Panc1 (cell line): ENCODE measurements at regions not wholly inside any gene's neighbourhood (a gene's known extent, or its start where the extent isn't known, plus 50 kb on each side); places are given as distances from the start of the nearest gene placed in this dataset.

Source experiments
- ATAC-seq: fragments of 200-7000 bp; cut with Tn5 transposase; 2 replicates; pipeline ENCODE4 v1.9.1; 2020; ENCODE audit warnings: mild to moderate bottlenecking, moderate library complexity
- BruUV-seq: library from RNA; stranded (reverse); fragments of 400-500 nt; replicated peaks from 2 replicates; lab custom pipeline; 2021; lab: Mats Ljungman, UMichigan
- CTCF ChIA-PET: fragments of 300-600 bp; sonication (Branson Sonifier 250); formaldehyde crosslinking; loops from one replicate; lab custom pipeline; 2022; ENCODE audit warnings: antibody characterized with exemption; lab: Charles Lee
- POLR2A ChIA-PET: fragments of 300-600 bp; sonication (Branson Sonifier 250); formaldehyde crosslinking; loops from one replicate; lab custom pipeline; 2022; ENCODE audit warnings: antibody characterized with exemption; lab: Charles Lee
- DNase-seq: peaks from one replicate; pipeline ENCODE4 v3.0.0-alpha.2; 2010; ENCODE audit warnings: low read depth, low spot score
- H3K27ac ChIP-seq: 2 replicates; pipeline ENCODE4 v1.5.1; 2011; ENCODE audit warnings: mild to moderate bottlenecking, low read length, inconsistent platforms
- H3K27me3 ChIP-seq: fragments of 200-500 bp; sonication (Bioruptor generic); 2 replicates; pipeline ENCODE4 v1.6.0; 2014; ENCODE audit warnings: low read length, inconsistent platforms; ENCODE audit not compliant: control insufficient read depth, insufficient read depth
- H3K36me3 ChIP-seq: fragments of 200-500 bp; sonication (Bioruptor generic); 2 replicates; pipeline ENCODE4 v1.5.1; 2014; ENCODE audit warnings: inconsistent platforms, mild to moderate bottlenecking, low read length, moderate library complexity; ENCODE audit not compliant: control insufficient read depth, insufficient read depth
- H3K4me1 ChIP-seq: 2 replicates; pipeline ENCODE4 v1.5.1; 2011; ENCODE audit warnings: inconsistent platforms, mild to moderate bottlenecking, low read length, moderate library complexity; ENCODE audit not compliant: control insufficient read depth, insufficient read depth
- H3K4me3 ChIP-seq, 2 experiments: 2 replicates each; pipeline ENCODE4 v1.5.1; 2011 to 2012; ENCODE audit warnings: low read depth in 2 of 2, low read length in 2 of 2, mild to moderate bottlenecking in 2 of 2, inconsistent platforms in 1 of 2, moderate library complexity in 1 of 2
- H3K9me3 ChIP-seq: fragments of 200-500 bp; sonication (Bioruptor generic); 2 replicates; pipeline ENCODE4 v1.5.1; 2014; ENCODE audit warnings: low read depth, mild to moderate bottlenecking, inconsistent platforms, low read length, moderate library complexity; ENCODE audit not compliant: control insufficient read depth, insufficient read depth
- POLR2AphosphoS5 ChIP-seq: IDR thresholded peaks from 2 replicates; pipeline ENCODE4 v1.6.1; 2012; ENCODE audit warnings: mild to moderate bottlenecking, low read depth, low read length, moderate library complexity
- SIN3A ChIP-seq: IDR thresholded peaks from 2 replicates; pipeline ENCODE4 v1.6.1; 2012; ENCODE audit warnings: low read depth, mild to moderate bottlenecking, low read length, moderate library complexity, borderline replicate concordance; ENCODE audit not compliant: insufficient read depth
- TCF7L2 ChIP-seq: IDR thresholded peaks from 2 replicates; pipeline ENCODE4 v1.6.1; 2011; ENCODE audit warnings: mild to moderate bottlenecking, low read depth, low read length, inconsistent platforms
- in situ Hi-C: cut with HindIII; loops from 2 replicates; pipeline ENCODE4 v1.10.0; 2016; ENCODE audit warnings: low sequenced_read_pairs, low pct_unique_long_range_greater_than_20kb
- intact Hi-C: fragments of 100-400 bp; cut with micrococcal nuclease; formaldehyde crosslinking; loops from one replicate; pipeline ENCODE4 v1.10.0; 2022; ENCODE audit not compliant: unreplicated experiment
- TF ChIP-seq, protein P1 (sequence below): fragments of 450-650 bp; IDR thresholded peaks from 2 replicates; pipeline ENCODE4 v1.5.1; 2017; ENCODE audit warnings: mild to moderate bottlenecking
- TF ChIP-seq, protein P2 (sequence below), 2 experiments: IDR thresholded peaks; 2 replicates each; pipeline ENCODE4 v1.6.1; 2011 to 2012; ENCODE audit warnings: low read depth in 2 of 2, control low read depth in 1 of 2, low read length in 1 of 2, mild to moderate bottlenecking in 1 of 2, moderate library complexity in 1 of 2; ENCODE audit not compliant: insufficient read depth in 1 of 2

DNA sequence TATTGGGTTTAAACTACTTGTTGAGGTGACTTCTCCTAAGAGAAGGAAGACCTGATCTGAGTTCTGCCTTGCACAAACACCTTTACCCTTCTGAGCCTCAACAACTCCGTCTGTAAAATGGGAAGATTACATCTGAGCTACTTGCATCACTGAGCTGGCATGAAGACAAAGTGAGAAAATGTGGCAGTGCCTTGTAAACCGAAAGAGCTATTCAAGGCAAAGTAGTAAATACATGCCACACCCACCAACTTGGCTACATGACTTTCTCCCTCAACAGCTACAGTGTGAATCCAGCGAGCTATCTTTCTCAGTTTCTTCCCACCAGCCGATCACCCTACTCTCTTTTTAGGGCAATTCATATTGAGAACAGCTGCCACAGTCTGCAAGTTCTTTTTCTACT, 148.3 kb downstream of the FOXB1 start:
- no peaks in the 10 kb centered on the region for H3K36me3 ChIP-seq
- TF ChIP-seq, protein P1, sequence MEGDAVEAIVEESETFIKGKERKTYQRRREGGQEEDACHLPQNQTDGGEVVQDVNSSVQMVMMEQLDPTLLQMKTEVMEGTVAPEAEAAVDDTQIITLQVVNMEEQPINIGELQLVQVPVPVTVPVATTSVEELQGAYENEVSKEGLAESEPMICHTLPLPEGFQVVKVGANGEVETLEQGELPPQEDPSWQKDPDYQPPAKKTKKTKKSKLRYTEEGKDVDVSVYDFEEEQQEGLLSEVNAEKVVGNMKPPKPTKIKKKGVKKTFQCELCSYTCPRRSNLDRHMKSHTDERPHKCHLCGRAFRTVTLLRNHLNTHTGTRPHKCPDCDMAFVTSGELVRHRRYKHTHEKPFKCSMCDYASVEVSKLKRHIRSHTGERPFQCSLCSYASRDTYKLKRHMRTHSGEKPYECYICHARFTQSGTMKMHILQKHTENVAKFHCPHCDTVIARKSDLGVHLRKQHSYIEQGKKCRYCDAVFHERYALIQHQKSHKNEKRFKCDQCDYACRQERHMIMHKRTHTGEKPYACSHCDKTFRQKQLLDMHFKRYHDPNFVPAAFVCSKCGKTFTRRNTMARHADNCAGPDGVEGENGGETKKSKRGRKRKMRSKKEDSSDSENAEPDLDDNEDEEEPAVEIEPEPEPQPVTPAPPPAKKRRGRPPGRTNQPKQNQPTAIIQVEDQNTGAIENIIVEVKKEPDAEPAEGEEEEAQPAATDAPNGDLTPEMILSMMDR, result no peak
- TF ChIP-seq, protein P2, sequence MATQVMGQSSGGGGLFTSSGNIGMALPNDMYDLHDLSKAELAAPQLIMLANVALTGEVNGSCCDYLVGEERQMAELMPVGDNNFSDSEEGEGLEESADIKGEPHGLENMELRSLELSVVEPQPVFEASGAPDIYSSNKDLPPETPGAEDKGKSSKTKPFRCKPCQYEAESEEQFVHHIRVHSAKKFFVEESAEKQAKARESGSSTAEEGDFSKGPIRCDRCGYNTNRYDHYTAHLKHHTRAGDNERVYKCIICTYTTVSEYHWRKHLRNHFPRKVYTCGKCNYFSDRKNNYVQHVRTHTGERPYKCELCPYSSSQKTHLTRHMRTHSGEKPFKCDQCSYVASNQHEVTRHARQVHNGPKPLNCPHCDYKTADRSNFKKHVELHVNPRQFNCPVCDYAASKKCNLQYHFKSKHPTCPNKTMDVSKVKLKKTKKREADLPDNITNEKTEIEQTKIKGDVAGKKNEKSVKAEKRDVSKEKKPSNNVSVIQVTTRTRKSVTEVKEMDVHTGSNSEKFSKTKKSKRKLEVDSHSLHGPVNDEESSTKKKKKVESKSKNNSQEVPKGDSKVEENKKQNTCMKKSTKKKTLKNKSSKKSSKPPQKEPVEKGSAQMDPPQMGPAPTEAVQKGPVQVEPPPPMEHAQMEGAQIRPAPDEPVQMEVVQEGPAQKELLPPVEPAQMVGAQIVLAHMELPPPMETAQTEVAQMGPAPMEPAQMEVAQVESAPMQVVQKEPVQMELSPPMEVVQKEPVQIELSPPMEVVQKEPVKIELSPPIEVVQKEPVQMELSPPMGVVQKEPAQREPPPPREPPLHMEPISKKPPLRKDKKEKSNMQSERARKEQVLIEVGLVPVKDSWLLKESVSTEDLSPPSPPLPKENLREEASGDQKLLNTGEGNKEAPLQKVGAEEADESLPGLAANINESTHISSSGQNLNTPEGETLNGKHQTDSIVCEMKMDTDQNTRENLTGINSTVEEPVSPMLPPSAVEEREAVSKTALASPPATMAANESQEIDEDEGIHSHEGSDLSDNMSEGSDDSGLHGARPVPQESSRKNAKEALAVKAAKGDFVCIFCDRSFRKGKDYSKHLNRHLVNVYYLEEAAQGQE (IDR thresholded peaks at IDR 0.05; ENCODE audit: insufficient read depth in 1 of 2, low read depth in 2 of 2, low read length in 1 of 2), result no peak
- TF ChIP-seq TCF7L2 (no peak), POLR2AphosphoS5 (no peak), SIN3A (no peak)
- peaks cover 6% of the 10 kb centered on the region for H3K27me3 ChIP-seq
- no peak overlapping the region for H3K4me3 ChIP-seq
- no peak overlapping the region for H3K27ac ChIP-seq
- no TSS peak for BruUV-seq
- ChIA-PET CTCF (no interaction called here), POLR2A (no interaction called here)
- H3K4me1 ChIP-seq, result 0 out of 2 replicates have a peak, but pooled peaks cover 4% of the 10 kb centered on the region
- in situ Hi-C loops (no loop called here), intact Hi-C loops (no loop called here)
- H3K9me3 ChIP-seq, result no peaks in the 10 kb centered on the region
- ATAC-seq (no peak), DNase-seq (no peak)

DNA sequence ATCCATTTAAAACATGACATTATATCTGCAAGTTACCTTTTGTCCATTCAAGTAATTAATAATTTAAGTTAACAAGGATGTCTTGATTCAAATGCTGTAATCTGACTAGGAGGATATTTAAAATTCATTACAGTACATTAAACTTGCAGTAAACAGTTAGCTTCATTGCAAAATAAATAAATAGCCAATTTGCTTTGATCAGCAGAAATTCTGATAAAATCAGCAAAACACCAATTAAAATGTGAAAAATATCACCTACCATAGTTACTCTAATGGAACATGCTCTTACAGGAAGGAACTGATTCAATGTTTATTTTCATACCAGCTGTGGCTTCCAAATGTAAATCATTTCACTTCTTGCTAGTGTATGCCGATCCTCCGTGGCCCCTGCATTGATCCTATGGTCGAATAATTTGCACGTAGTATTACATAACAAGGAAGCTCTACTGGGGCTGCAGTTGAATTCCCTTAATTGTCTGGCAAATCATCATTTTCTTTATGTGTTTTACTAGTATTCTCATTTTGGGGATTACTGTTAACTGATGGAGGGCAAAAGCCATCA, 150.7 kb downstream of the FOXB1 start:
- Histone ChIP-seq H3K27ac (no peak overlapping the region), H3K36me3 (no peaks in the 10 kb centered on the region), H3K27me3 (0 out of 2 replicates have a peak, but pooled peaks cover 2% of the 10 kb centered on the region), H3K9me3 (no peaks in the 10 kb centered on the region), H3K4me3 (no peak overlapping the region), H3K4me1 (0 out of 2 replicates have a peak, but pooled peaks cover 4% of the 10 kb centered on the region)
- ChIA-PET POLR2A (no interaction called here), CTCF (no interaction called here)
- TF ChIP-seq, protein P1, result no peak
- TF ChIP-seq SIN3A (no peak), POLR2AphosphoS5 (no peak), TCF7L2 (no peak)
- TF ChIP-seq, protein P2 (IDR thresholded peaks at IDR 0.05; ENCODE audit: insufficient read depth in 1 of 2, low read depth in 2 of 2, low read length in 1 of 2), result no peak
- ATAC-seq (no peak), DNase-seq (no peak)
- intact Hi-C loops (no loop called here), in situ Hi-C loops (no loop called here)
- BruUV-seq, result no TSS peak
